Activated T-cell treated with anti-CD3 and anti-CD28 coated beads, Interleukin-2, amount 50 U/mL, for 4 hours (primary cell): ENCODE measurements at regions not wholly inside any gene's neighbourhood (a gene's known extent, or its start where the extent isn't known, plus 50 kb on each side); places are given as distances from the start of the nearest gene placed in this dataset.
"Not testable (repeated sequence)": the region's sequence is repeated elsewhere in the genome, so short reads cannot be mapped to it uniquely, and the experiment has no call there.

Experiments
- ATAC-seq, 2 donors: fragments of 200-7000 bp; cut with Tn5 transposase; one replicate each; pipeline ENCODE4 v1.10.0; 2021
- DNase-seq: peaks from one replicate; pipeline ENCODE4 v3.0.0-alpha.2; 2020
- H3K27me3 Mint-ChIP-seq: one replicate; pipeline ENCODE4 v1.8.0; 2021; ENCODE audit warnings: low read depth, mixed read lengths
- H3K36me3 Mint-ChIP-seq: one replicate; pipeline ENCODE4 v1.8.0; 2022; ENCODE audit warnings: mixed read lengths; ENCODE audit not compliant: insufficient read depth
- H3K4me1 Mint-ChIP-seq: one replicate; pipeline ENCODE4 v1.8.0; 2021; ENCODE audit warnings: low read depth, mixed read lengths
- H3K4me3 Mint-ChIP-seq: one replicate; pipeline ENCODE4 v1.8.0; 2021; ENCODE audit warnings: mild to moderate bottlenecking, moderate library complexity, mixed read lengths
- H3K9me3 Mint-ChIP-seq: one replicate; pipeline ENCODE4 v1.8.0; 2021; ENCODE audit warnings: mixed read lengths

- H3K4me3 Mint-ChIP-seq = no peak overlapping the region
- no peaks in the 10 kb centered on the region for H3K4me1 Mint-ChIP-seq
- no peaks in the 10 kb centered on the region for H3K36me3 Mint-ChIP-seq
- no peaks in the 10 kb centered on the region for H3K27me3 Mint-ChIP-seq
- DNase-seq (no peak), ATAC-seq (no peak)
- peaks cover 29% of the 10 kb centered on the region for H3K9me3 Mint-ChIP-seq
Observed at GRCh38 chr1:190812996-190813395, 335.3 kb upstream of the BRINP3 start.

GRCh38 chr1:190832511-190832910, 354.8 kb upstream of the BRINP3 start:
- no peak for ATAC-seq
- no peak overlapping the region for H3K4me3 Mint-ChIP-seq

GRCh38 chr1:190835658-190836057, 358.0 kb upstream of the BRINP3 start:
- H3K4me1 Mint-ChIP-seq = no peaks in the 10 kb centered on the region
- DNase-seq = no peak
- no peak for ATAC-seq
- no peaks in the 10 kb centered on the region for H3K27me3 Mint-ChIP-seq
- H3K4me3 Mint-ChIP-seq = no peak overlapping the region
- H3K36me3 Mint-ChIP-seq = no peaks in the 10 kb centered on the region
- H3K9me3 Mint-ChIP-seq = peaks cover 15% of the 10 kb centered on the region

More at GRCh38 chr1:190832511-190832910, 354.8 kb upstream of the BRINP3 start:
- H3K36me3 Mint-ChIP-seq = no peaks in the 10 kb centered on the region
- H3K4me1 Mint-ChIP-seq = no peaks in the 10 kb centered on the region
- H3K27me3 Mint-ChIP-seq = no peaks in the 10 kb centered on the region
- DNase-seq = no peak
- H3K9me3 Mint-ChIP-seq = peaks cover 18% of the 10 kb centered on the region

GRCh38 chr1:190837200-190837599, 359.5 kb upstream of the BRINP3 start:
- not testable (repeated sequence) for H3K36me3 Mint-ChIP-seq, DNase-seq, H3K4me1 Mint-ChIP-seq, ATAC-seq, H3K27me3 Mint-ChIP-seq, H3K4me3 Mint-ChIP-seq
- peaks cover 14% of the 10 kb centered on the region for H3K9me3 Mint-ChIP-seq

- Mint-ChIP-seq H3K4me1 (no peaks in the 10 kb centered on the region), H3K4me3 (no peak overlapping the region), H3K9me3 (peaks cover 14% of the 10 kb centered on the region), H3K36me3 (no peaks in the 10 kb centered on the region), H3K27me3 (no peaks in the 10 kb centered on the region)
- no peak for ATAC-seq
- no peak for DNase-seq
Observed at GRCh38 chr1:190837888-190838287, 360.2 kb upstream of the BRINP3 start.

GRCh38 chr1:190847166-190847565, 369.5 kb upstream of the BRINP3 start:
- Mint-ChIP-seq H3K4me1 (no peaks in the 10 kb centered on the region), H3K9me3 (peaks cover 3% of the 10 kb centered on the region), H3K36me3 (no peaks in the 10 kb centered on the region), H3K27me3 (no peaks in the 10 kb centered on the region), H3K4me3 (no peak overlapping the region)
- DNase-seq = no peak
- ATAC-seq = no peak

- DNase-seq (no peak), ATAC-seq (no peak)
- Mint-ChIP-seq H3K4me1 (no peaks in the 10 kb centered on the region), H3K4me3 (no peak overlapping the region), H3K36me3 (no peaks in the 10 kb centered on the region), H3K9me3 (peaks cover 3% of the 10 kb centered on the region), H3K27me3 (no peaks in the 10 kb centered on the region)
Observed at GRCh38 chr1:190849346-190849745, 371.7 kb upstream of the BRINP3 start.

GRCh38 chr1:190852611-190853010, 374.9 kb upstream of the BRINP3 start:
- Mint-ChIP-seq H3K9me3 (peaks cover 11% of the 10 kb centered on the region), H3K4me1 (no peaks in the 10 kb centered on the region), H3K4me3 (no peak overlapping the region), H3K36me3 (no peaks in the 10 kb centered on the region), H3K27me3 (no peaks in the 10 kb centered on the region)
- DNase-seq (no peak), ATAC-seq (no peak)

GRCh38 chr1:190858140-190858539, 380.5 kb upstream of the BRINP3 start:
- Mint-ChIP-seq H3K36me3 (no peaks in the 10 kb centered on the region), H3K4me3 (no peak overlapping the region), H3K27me3 (no peaks in the 10 kb centered on the region), H3K9me3 (peaks cover 13% of the 10 kb centered on the region), H3K4me1 (no peaks in the 10 kb centered on the region)
- DNase-seq = no peak
- no peak for ATAC-seq

- peak in 1 of 2 donors; percentile 27 for ATAC-seq
- Mint-ChIP-seq H3K36me3 (no peaks in the 10 kb centered on the region), H3K9me3 (peaks cover 5% of the 10 kb centered on the region)
Observed at GRCh38 chr1:190864013-190864641, 386.5 kb upstream of the BRINP3 start.

GRCh38 chr1:190880352-190880751, 402.7 kb upstream of the BRINP3 start:
- Mint-ChIP-seq H3K9me3 (peaks cover 4% of the 10 kb centered on the region), H3K4me1 (no peaks in the 10 kb centered on the region), H3K36me3 (no peaks in the 10 kb centered on the region), H3K27me3 (no peaks in the 10 kb centered on the region), H3K4me3 (no peak overlapping the region)
- DNase-seq = no peak
- no peak for ATAC-seq

More at GRCh38 chr1:190864013-190864641, 386.5 kb upstream of the BRINP3 start:
- Mint-ChIP-seq H3K27me3 (no peaks in the 10 kb centered on the region), H3K4me1 (no peaks in the 10 kb centered on the region), H3K4me3 (no peak overlapping the region)
- DNase-seq = no peak

GRCh38 chr1:190881064-190881463, 403.4 kb upstream of the BRINP3 start:
- no peak for ATAC-seq
- no peak for DNase-seq
- H3K36me3 Mint-ChIP-seq = no peaks in the 10 kb centered on the region

GRCh38 chr1:190897233-190897632, 419.6 kb upstream of the BRINP3 start:
- ATAC-seq = no peak
- no peak for DNase-seq
- Mint-ChIP-seq H3K9me3 (peaks cover 23% of the 10 kb centered on the region), H3K4me1 (no peaks in the 10 kb centered on the region), H3K4me3 (no peak overlapping the region), H3K36me3 (no peaks in the 10 kb centered on the region), H3K27me3 (no peaks in the 10 kb centered on the region)

More at GRCh38 chr1:190881064-190881463, 403.4 kb upstream of the BRINP3 start:
- H3K27me3 Mint-ChIP-seq = no peaks in the 10 kb centered on the region
- peaks cover 6% of the 10 kb centered on the region for H3K9me3 Mint-ChIP-seq
- H3K4me1 Mint-ChIP-seq = no peaks in the 10 kb centered on the region
- H3K4me3 Mint-ChIP-seq = no peak overlapping the region

- no peak for DNase-seq
- no peaks in the 10 kb centered on the region for H3K27me3 Mint-ChIP-seq
- no peaks in the 10 kb centered on the region for H3K4me1 Mint-ChIP-seq
- no peak for ATAC-seq
- H3K9me3 Mint-ChIP-seq = peaks cover 9% of the 10 kb centered on the region
- H3K36me3 Mint-ChIP-seq = no peaks in the 10 kb centered on the region
- H3K4me3 Mint-ChIP-seq = no peak overlapping the region
Observed at GRCh38 chr1:190904091-190904695, 426.5 kb upstream of the BRINP3 start.

GRCh38 chr1:190906206-190906725, 428.6 kb upstream of the BRINP3 start:
- Mint-ChIP-seq H3K4me1 (no peaks in the 10 kb centered on the region), H3K36me3 (no peaks in the 10 kb centered on the region), H3K9me3 (peaks cover 3% of the 10 kb centered on the region), H3K27me3 (no peaks in the 10 kb centered on the region), H3K4me3 (no peak overlapping the region)
- DNase-seq = no peak
- ATAC-seq = no peak
